ENCODE measurements at regions not wholly inside any gene's neighbourhood (a gene's known extent, or its start where the extent isn't known, plus 50 kb on each side); places are given as distances from the start of the nearest gene placed in this dataset.
"Not testable (repeated sequence)": the region's sequence is repeated elsewhere in the genome, so short reads cannot be mapped to it uniquely, and the experiment has no call there.

GRCh38 chr6:142637624-142638351 is 307.2 kb downstream of the HIVEP2 start:
- no peak for DNase-seq (ENCODE audit: low read depth, low spot score)

- no peak for DNase-seq (ENCODE audit: low read depth, low spot score)
These were observed 302.3 kb downstream of the HIVEP2 start for GRCh38 chr6:142642651-142643050.

DNA sequence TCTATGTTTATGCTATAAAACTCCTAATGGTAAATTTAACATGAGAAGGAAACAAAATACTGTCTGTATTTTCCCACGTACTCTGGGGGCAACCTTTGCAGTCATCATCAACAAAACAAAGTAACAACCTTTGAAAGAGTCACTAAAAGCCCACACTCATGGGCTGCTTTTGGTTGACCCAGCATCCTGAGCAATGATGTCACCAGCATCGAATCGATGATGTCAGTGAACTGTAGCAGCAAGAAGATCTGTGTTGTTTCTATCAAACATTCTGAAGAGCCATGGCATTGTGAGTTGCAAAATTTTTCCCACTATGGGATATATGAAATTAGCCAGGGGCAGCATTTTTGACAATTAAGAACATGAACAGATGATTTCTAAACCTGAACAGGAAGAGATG is 300.1 kb downstream of the HIVEP2 start:
- DNase-seq (ENCODE audit: low read depth, low spot score), result no peak

DNA sequence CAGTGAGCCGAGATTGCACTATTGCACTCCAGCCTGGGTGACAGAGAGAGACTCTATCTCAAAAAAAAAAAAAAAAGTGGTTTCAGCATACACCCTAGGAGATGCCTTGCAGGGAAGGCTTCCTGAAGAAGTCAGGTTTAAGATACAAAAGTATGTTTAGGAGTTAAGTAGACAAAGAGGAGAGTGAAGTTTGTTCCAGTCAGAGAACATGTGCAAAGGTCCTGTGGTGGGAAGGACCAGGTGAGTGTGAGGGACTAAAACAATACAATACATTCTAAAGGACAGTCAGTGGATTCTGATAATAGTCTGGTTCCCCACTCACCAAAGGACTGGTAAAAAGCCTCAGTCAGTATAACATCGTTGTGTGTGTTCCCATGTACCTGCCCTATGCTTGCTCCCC is 299.3 kb downstream of the HIVEP2 start:
- DNase-seq (ENCODE audit: low read depth, low spot score), result no peak

DNA sequence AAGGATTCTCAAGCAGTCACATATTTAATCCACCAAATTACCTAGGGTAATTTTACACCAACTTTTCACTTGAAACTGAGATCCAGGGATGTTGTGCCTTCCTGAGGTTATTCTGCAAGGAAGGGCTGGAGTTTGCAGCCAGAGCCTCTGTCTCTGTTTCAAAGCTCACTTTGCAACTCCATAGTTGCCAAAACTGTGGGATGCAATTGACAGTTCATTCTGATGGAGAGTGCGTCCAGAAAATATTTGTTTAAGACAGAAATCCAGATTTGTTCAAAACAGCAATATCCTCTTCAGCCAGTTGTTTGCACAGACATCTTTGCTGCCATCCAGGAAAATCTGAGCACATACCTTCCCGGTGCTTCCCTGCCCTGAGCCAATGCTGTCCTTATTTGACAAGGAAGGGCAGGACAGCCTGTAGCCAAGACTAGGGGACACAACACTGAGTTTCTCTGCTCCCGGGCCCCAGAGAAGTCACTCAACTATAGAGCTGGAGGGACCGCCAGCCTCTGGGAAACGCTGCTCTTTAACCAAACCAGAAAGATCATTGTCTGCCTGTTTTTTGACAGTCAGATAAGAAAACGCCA is 297.4 kb downstream of the HIVEP2 start:
- no peak for DNase-seq (ENCODE audit: low read depth, low spot score)

DNA sequence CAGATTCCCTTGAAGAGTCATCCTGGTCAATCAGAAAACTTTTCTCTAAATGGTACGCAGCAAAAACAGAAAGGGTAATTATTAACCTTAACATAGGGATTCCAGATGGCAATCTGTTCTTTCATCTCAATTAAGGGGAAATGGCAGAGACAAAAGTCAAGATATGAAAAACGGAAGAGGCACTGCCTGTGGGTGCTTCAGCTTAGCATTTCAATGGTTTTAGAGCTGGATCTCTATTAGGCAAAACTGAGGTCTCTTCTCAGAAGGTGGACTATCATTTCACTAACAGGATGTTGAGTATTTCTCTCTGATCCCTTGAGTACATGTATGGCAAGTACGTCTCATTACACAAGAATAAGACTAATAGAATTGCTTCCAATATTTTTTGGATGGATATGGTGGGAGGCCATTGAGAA is 296.9 kb downstream of the HIVEP2 start:
- no peak for DNase-seq (ENCODE audit: low read depth, low spot score)

- no peak for DNase-seq (ENCODE audit: low read depth, low spot score)
These were observed 296.4 kb downstream of the HIVEP2 start for GRCh38 chr6:142648526-142648925.

DNA sequence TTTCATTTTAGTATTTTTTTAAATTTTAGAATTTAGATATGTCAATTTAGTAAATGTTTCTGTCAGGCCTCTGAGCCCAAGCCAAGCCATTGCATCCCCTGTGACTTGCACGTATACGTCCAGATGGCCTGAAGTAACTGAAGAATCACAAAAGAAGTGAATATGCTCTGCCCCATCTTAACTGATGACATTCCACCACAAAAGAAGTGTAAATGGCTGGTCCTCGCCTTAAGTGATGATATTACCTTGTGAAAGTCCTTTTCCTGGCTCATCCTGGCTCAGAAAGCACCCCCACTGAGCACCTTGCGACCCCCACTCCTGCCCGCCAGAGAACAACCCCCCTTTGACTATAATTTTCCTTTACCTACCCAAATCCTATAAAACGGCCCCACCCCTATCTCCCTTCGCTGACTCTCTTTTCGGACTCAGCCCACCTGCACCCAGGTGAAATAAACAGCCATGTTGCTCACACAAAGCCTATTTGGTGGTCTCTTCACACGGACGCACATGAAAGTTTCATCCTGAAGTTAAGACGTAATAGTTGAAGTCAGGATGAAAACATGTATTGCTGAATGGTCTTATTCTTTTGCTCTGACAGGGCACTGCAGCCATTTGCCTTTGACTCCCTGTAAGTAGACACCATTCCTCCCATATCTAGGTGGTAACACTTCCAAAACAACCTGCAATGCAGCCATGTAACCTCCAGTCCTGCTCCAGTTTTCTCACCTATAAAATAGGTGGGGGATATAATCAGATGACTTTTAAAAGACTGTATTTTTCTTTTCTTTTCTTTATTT is 295.3 kb downstream of the HIVEP2 start:
- DNase-seq (ENCODE audit: low read depth, low spot score), result not testable (repeated sequence)

GRCh38 chr6:142651384-142651783 is 293.6 kb downstream of the HIVEP2 start:
- no peak for DNase-seq (ENCODE audit: low read depth, low spot score)

DNA sequence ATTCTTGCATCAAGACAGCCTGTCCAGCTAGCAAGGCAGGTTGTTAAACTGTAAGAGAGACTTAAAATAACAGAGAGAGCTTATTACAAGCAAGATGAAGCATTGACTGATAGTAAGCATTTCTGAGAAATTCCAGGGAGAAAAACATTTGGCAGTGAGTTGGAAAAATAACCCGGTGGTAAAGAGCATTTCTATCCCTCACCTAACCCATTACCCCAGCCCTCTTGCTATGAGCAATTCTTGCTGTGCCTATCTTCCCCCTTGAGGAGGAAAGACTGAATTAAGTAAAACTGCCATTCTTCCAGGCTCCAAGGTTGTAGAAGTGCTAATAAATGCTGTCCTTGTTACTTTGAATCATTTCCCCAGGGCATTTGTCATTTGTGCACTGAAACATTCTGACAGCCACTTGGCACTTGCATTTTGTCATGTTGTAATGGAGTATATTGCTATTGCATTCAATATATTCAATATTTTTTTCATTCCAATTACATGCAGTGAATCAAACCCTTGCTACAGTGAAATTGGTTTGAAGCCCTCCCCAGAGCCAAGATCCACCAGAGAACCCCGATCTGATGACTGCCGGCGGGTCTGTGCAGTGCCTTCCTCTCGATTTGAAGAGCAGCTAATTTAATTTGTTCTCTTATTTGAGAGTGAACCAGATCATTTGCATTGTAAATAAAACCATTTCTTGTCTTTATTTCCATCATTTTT is 291.1 kb downstream of the HIVEP2 start:
- DNase-seq (ENCODE audit: low read depth, low spot score), result no peak

GRCh38 chr6:142659661-142660060 is 285.3 kb downstream of the HIVEP2 start:
- no peak for DNase-seq (ENCODE audit: low read depth, low spot score)

DNA sequence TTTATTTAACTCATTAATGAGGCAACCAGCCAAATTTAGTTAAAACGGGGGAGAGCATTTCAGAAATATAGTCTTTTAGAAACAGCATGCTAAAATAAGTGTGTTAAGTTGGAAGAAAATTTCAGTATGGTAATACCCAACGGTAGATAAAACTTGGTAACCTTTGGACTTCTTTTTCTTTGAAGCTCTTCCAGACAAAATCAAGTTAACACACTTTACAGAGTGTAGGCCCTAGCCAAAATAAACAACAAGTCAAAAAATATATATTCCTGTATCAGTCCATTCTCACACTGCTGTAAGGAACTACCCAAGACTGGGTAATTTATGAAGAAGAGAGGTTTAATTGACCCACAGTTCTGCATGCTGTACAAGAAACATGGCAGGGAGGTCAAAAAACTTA is 279.6 kb downstream of the HIVEP2 start:
- no peak for DNase-seq (ENCODE audit: low read depth, low spot score)

GRCh38 chr6:142666599-142667185 is 278.3 kb downstream of the HIVEP2 start:
- DNase-seq (ENCODE audit: low read depth, low spot score), result no peak

GRCh38 chr6:142669471-142670351 is 275.3 kb downstream of the HIVEP2 start:
- no peak for DNase-seq (ENCODE audit: low read depth, low spot score)

- no peak for DNase-seq (ENCODE audit: low read depth, low spot score)
These were observed 273.2 kb downstream of the HIVEP2 start for GRCh38 chr6:142671791-142672190.

DNA sequence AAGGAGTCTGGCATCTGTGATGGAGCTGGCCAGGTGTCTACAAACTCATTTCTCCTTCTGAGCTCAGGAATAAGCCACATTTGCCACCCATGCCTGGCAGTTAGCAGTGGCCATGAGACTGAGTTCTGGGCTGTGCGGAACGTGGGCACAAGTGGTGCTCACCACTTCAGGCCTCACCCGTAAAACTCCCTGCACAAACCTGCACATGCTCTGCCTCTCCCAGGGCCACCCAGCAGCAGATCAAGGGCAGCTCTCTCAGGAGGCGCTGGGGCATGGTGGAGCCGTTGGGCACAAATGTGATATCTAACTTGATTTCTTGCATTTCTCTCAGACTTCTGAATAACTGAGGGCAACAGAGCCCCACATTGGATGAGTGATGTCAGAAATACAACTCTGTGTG is 269.5 kb downstream of the HIVEP2 start:
- no peak for DNase-seq (ENCODE audit: low read depth, low spot score)

GRCh38 chr6:142676027-142676443 is 268.9 kb downstream of the HIVEP2 start:
- no peak for DNase-seq (ENCODE audit: low read depth, low spot score)

GRCh38 chr6:142676647-142677192 is 268.3 kb downstream of the HIVEP2 start:
- DNase-seq (ENCODE audit: low read depth, low spot score), result no peak

DNA sequence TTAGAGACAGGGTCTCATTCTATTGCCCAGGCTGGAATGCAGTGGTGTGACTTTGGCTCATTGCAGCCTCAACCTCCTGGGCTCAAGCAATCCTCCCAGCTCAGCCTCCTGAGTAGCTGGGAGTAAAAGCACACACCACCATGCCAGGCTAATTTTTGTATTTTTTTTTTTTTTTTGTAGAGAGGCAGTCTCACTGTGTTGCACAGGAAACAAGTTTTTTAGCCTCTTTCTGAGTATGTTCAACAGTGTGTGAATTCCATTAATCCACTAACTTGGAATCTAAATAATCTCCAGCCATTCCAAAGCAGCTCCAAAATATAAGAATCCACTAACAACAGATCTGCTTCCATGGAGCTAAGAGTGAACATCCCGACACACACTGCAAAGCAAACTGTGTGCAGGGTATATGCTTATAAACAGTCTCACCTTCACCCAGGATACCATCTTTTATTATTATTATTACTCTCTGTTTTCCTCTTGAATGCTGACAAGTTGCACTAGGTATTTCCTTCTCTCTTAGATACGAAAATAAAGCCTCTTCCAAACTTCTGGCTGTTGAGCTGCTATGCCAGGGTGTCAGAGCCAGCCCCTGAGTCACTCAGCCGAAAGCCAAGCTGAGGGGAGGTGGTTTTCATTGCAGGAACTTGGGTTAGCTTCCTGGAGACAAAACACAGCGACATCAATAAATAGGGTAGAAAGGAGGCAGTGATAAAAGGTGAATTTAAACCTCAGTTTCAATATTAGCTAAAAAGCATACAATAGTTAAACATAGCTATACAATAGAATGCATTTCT is 264.9 kb downstream of the HIVEP2 start:
- no peak for DNase-seq (ENCODE audit: low read depth, low spot score)

DNA sequence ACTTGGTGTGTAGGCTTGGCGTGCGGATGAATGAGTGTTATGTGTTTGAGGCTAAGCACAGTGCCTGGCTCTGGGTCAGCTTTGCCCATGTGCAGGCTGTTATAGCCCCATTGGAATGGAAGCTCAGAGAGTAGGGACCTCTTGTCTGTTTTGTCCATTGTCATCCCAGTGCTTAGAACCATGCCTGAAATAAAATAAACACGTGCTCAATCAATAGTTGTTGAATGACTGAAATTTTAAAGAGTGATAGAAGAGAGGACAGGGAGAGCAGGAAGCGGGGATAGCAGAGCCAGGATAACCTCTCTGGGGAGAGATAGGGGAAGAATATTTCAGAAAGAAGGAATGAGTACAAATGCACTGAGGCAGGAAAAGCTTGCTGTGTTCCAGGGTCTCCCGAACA is 263.9 kb downstream of the HIVEP2 start:
- DNase-seq (ENCODE audit: low read depth, low spot score), result no peak

All from activated naive CD8-positive, alpha-beta T cell treated with anti-CD3 and anti-CD28 coated beads, Interleukin-2, amount 50 U/mL, for 16 hours (primary cell).